IMR-90 (cell line): ENCODE measurements at regions not wholly inside any gene's neighbourhood (a gene's known extent, or its start where the extent isn't known, plus 50 kb on each side); places are given as distances from the start of the nearest gene placed in this dataset.

ENCODE experiments used
- BHLHE40 ChIP-seq: fragments of 150-350 bp; IDR thresholded peaks from 2 replicates; pipeline ENCODE4 v1.6.1; 2016; ENCODE audit warnings: mild to moderate bottlenecking, low read depth, low read length
- CEBPB ChIP-seq: IDR thresholded peaks from 2 replicates; pipeline ENCODE4 v1.6.1; 2012; ENCODE audit warnings: low read depth, low read length, improper control_type of control experiment
- CTCF ChIP-seq: conservative IDR thresholded peaks from 2 replicates; pipeline ENCODE4 v1.5.1; 2012; ENCODE audit warnings: mild to moderate bottlenecking, low read depth, low read length, improper control_type of control experiment
- ELK1 ChIP-seq: fragments of 150-350 bp; IDR thresholded peaks from 2 replicates; pipeline ENCODE4 v1.6.1; 2016; ENCODE audit warnings: low read depth, mild to moderate bottlenecking, low read length, moderate library complexity, borderline replicate concordance
- MAZ ChIP-seq: IDR thresholded peaks from 2 replicates; pipeline ENCODE4 v1.6.1; 2012; ENCODE audit warnings: low read depth, mild to moderate bottlenecking, low read length, improper control_type of control experiment, moderate library complexity, borderline replicate concordance
- MXI1 ChIP-seq: IDR thresholded peaks from 2 replicates; pipeline ENCODE4 v1.6.1; 2012; ENCODE audit warnings: low read depth, mild to moderate bottlenecking, low read length, moderate library complexity, borderline replicate concordance
- POLR2A ChIP-seq: IDR thresholded peaks from 2 replicates; pipeline ENCODE4 v1.6.1; 2012; ENCODE audit warnings: mild to moderate bottlenecking, low read depth, low read length
- RAD21 ChIP-seq: IDR thresholded peaks from 2 replicates; pipeline ENCODE4 v1.6.1; 2012; ENCODE audit warnings: low read length, improper control_type of control experiment
- RFX5 ChIP-seq: IDR thresholded peaks from 2 replicates; pipeline ENCODE4 v1.8.0; 2012; ENCODE audit warnings: low read depth, mild to moderate bottlenecking, low read length, moderate library complexity
- SMC3 ChIP-seq: fragments of 150-350 bp; IDR thresholded peaks from 2 replicates; pipeline ENCODE4 v1.6.1; 2016; ENCODE audit warnings: low read depth, mild to moderate bottlenecking, antibody characterized with exemption, low read length, moderate library complexity

- TF ChIP-seq CTCF (no peak), RFX5 (no peak), RAD21 (no peak), POLR2A (no peak), MXI1 (no peak), SMC3 (no peak), BHLHE40 (no peak; the same call in 1 of the 2 replicates), MAZ (no peak), ELK1 (no peak), CEBPB (no peak)
Measured at GRCh38 chr7:13827716-13828115, 161.8 kb downstream of the ETV1 start.
